AG04450 (cell line): ENCODE measurements at regions not wholly inside any gene's neighbourhood (a gene's known extent, or its start where the extent isn't known, plus 50 kb on each side); places are given as distances from the start of the nearest gene placed in this dataset.

Source experiments
- CTCF ChIA-PET: fragments of 300-600, 350-600 bp; formaldehyde crosslinking; extraction: SDS; loops from one replicate; lab custom pipeline; 2022; ENCODE audit warnings: antibody characterized with exemption, inconsistent platforms; lab: Charles Lee
- POLR2A ChIA-PET: fragments of 350-600 bp; formaldehyde crosslinking; extraction: SDS; loops from one replicate; lab custom pipeline; 2021; ENCODE audit warnings: antibody characterized with exemption, inconsistent platforms; lab: Yijun Ruan, JAX
- DNase-seq: peaks from one replicate; pipeline ENCODE4 v3.0.0-alpha.2; 2011; ENCODE audit warnings: low read depth, low spot score
- H3K27ac ChIP-seq: one replicate; pipeline ENCODE4 v1.5.1; 2012; ENCODE audit warnings: low read depth, low read length, control low read depth
- H3K27me3 ChIP-seq: one replicate; pipeline ENCODE4 v1.6.0; 2012; ENCODE audit warnings: low read length; ENCODE audit not compliant: control insufficient read depth, insufficient read depth
- H3K4me3 ChIP-seq: 2 replicates; pipeline ENCODE4 v1.5.1; 2011; ENCODE audit warnings: mild to moderate bottlenecking, low read depth, low read length, control low read depth
- H3K9me3 ChIP-seq: 2 replicates; pipeline ENCODE4 v1.5.1; 2012; ENCODE audit warnings: low read length; ENCODE audit not compliant: control insufficient read depth, insufficient read depth
- CTCF ChIP-seq: IDR thresholded peaks from 2 replicates; pipeline ENCODE4 v1.5.1; 2011; ENCODE audit warnings: low read depth, low read length, control low read depth, inconsistent platforms

GRCh38 chr5:4191041-4191440 lies 595.4 kb downstream of the IRX1 start:
- ChIA-PET CTCF (no interaction called here), POLR2A (no interaction called here)
- H3K27ac ChIP-seq = no peak overlapping the region
- TF ChIP-seq CTCF = no peak
- no peak overlapping the region for H3K4me3 ChIP-seq
- no peaks in the 10 kb centered on the region for H3K27me3 ChIP-seq
- no peak for DNase-seq
- H3K9me3 ChIP-seq = peaks cover 20% of the 10 kb centered on the region

GRCh38 chr5:4191703-4192102 lies 596.1 kb downstream of the IRX1 start:
- no peak for DNase-seq
- no peak for TF ChIP-seq CTCF
- H3K9me3 ChIP-seq = peaks cover 21% of the 10 kb centered on the region
- CTCF ChIA-PET = no interaction called here
- H3K4me3 ChIP-seq = no peak overlapping the region
- H3K27me3 ChIP-seq = no peaks in the 10 kb centered on the region
- POLR2A ChIA-PET = no interaction called here
- H3K27ac ChIP-seq = no peak overlapping the region

GRCh38 chr5:4192111-4192510 lies 596.5 kb downstream of the IRX1 start:
- Histone ChIP-seq H3K27me3 (no peaks in the 10 kb centered on the region), H3K27ac (no peak overlapping the region), H3K4me3 (no peak overlapping the region), H3K9me3 (peaks cover 25% of the 10 kb centered on the region)
- no peak for TF ChIP-seq CTCF
- ChIA-PET CTCF (no interaction called here), POLR2A (no interaction called here)
- DNase-seq = no peak

- DNase-seq = no peak
- ChIA-PET POLR2A (no interaction called here), CTCF (no interaction called here)
- TF ChIP-seq CTCF = no peak
- H3K27me3 ChIP-seq = no peaks in the 10 kb centered on the region
- H3K9me3 ChIP-seq = peaks cover 45% of the 10 kb centered on the region
- no peak overlapping the region for H3K27ac ChIP-seq
- no peak overlapping the region for H3K4me3 ChIP-seq
Measured at GRCh38 chr5:4196744-4197143, 601.1 kb downstream of the IRX1 start.

- ChIA-PET POLR2A (no interaction called here), CTCF (no interaction called here)
- Histone ChIP-seq H3K27me3 (no peaks in the 10 kb centered on the region), H3K9me3 (peaks cover 46% of the 10 kb centered on the region), H3K27ac (no peak overlapping the region), H3K4me3 (no peak overlapping the region)
- DNase-seq = no peak
- TF ChIP-seq CTCF = no peak
Measured at GRCh38 chr5:4197151-4197550, 601.5 kb downstream of the IRX1 start.
